ENCODE measurements at regions not wholly inside any gene's neighbourhood (a gene's known extent, or its start where the extent isn't known, plus 50 kb on each side); places are given as distances from the start of the nearest gene placed in this dataset.

- no peak overlapping the region for H3K27ac ChIP-seq (ENCODE audit: extremely low read depth, low read depth, low read length)
- H3K9me3 ChIP-seq (ENCODE audit: control insufficient read depth, insufficient read depth, low read depth, low read length), result no peaks in the 10 kb centered on the region
- H3K4me3 ChIP-seq (ENCODE audit: low read depth, low read length), result no peak overlapping the region
- H3K36me3 ChIP-seq (ENCODE audit: control insufficient read depth in 2 of 2, insufficient read depth in 1 of 2, low read length in 2 of 2), result no peaks in the 10 kb centered on the region
- ChIA-PET POLR2A (no interaction called here), CTCF (no interaction called here)
- no peaks in the 10 kb centered on the region for H3K4me1 ChIP-seq (ENCODE audit: control insufficient read depth, insufficient read depth, low read length)
- TF ChIP-seq ZNF585B (tag by site-specific recombination; IDR thresholded peaks at IDR 0.05) (no peak), ZBTB44 (tag by site-specific recombination; IDR thresholded peaks at IDR 0.05) (no peak), ZNF311 (tag by site-specific recombination; IDR thresholded peaks at IDR 0.05; ENCODE audit: borderline replicate concordance) (no peak), ZNF558 (tag by site-specific recombination; IDR thresholded peaks at IDR 0.05) (no peak), FEZF1 (tag by site-specific recombination; IDR thresholded peaks at IDR 0.05) (no peak), BCL11A (tag by site-specific recombination; IDR thresholded peaks at IDR 0.05; ENCODE audit: low read depth) (no peak), OSR2 (tag by site-specific recombination; IDR thresholded peaks at IDR 0.05) (no peak), ZNF792 (tag by site-specific recombination; IDR thresholded peaks at IDR 0.05) (no peak), MYNN (tag by site-specific recombination; IDR thresholded peaks at IDR 0.05; ENCODE audit: borderline replicate concordance) (no peak), ZNF16 (tag by site-specific recombination; IDR thresholded peaks at IDR 0.05; ENCODE audit: low read depth) (no peak), ZNF548 (tag by site-specific recombination; IDR thresholded peaks at IDR 0.05) (no peak), TRIM28 (IDR thresholded peaks at IDR 0.05; ENCODE audit: borderline replicate concordance, low read length) (no peak), HOXC10 (CRISPR knock-in tag; IDR thresholded peaks at IDR 0.05) (no peak), ELK4 (IDR thresholded peaks at IDR 0.05; ENCODE audit: borderline replicate concordance, low read depth, low read length) (no peak)
These were observed 262.8 kb downstream of the ICOS start for GRCh38 chr2:204199357-204199756.

- CTCF ChIA-PET, result no interaction called here
- Histone ChIP-seq H3K4me3 (ENCODE audit: low read depth, low read length) (no peak overlapping the region), H3K4me1 (ENCODE audit: control insufficient read depth, insufficient read depth, low read length) (no peaks in the 10 kb centered on the region), H3K36me3 (ENCODE audit: control insufficient read depth in 2 of 2, insufficient read depth in 1 of 2, low read length in 2 of 2) (no peaks in the 10 kb centered on the region), H3K27ac (ENCODE audit: extremely low read depth, low read depth, low read length) (no peak overlapping the region), H3K9me3 (ENCODE audit: control insufficient read depth, insufficient read depth, low read depth, low read length) (no peaks in the 10 kb centered on the region)
- no peak for TF ChIP-seq GLIS1 (tag by site-specific recombination; IDR thresholded peaks at IDR 0.05)
- TF ChIP-seq ZNF624 (tag by site-specific recombination; IDR thresholded peaks at IDR 0.05), result no peak
- no peak for TF ChIP-seq ZNF544 (tag by site-specific recombination; IDR thresholded peaks at IDR 0.05)
- no peak for TF ChIP-seq ZNF391 (tag by site-specific recombination; IDR thresholded peaks at IDR 0.05; ENCODE audit: borderline replicate concordance, low read depth)
- TF ChIP-seq ZNF148 (tag by site-specific recombination; IDR thresholded peaks at IDR 0.05; ENCODE audit: borderline replicate concordance), result no peak
- no peak for TF ChIP-seq KLF17 (tag by site-specific recombination; IDR thresholded peaks at IDR 0.05)
- no peak for TF ChIP-seq KLF9 (tag by site-specific recombination; IDR thresholded peaks at IDR 0.05; ENCODE audit: low read depth)
- TF ChIP-seq ZFP3 (tag by site-specific recombination; IDR thresholded peaks at IDR 0.05; ENCODE audit: low read depth), result no peak
- TF ChIP-seq ZNF580 (tag by site-specific recombination; IDR thresholded peaks at IDR 0.05), result no peak
- no peak for TF ChIP-seq WT1 (tag by site-specific recombination; IDR thresholded peaks at IDR 0.05)
- TF ChIP-seq KLF16 (tag by site-specific recombination; IDR thresholded peaks at IDR 0.05), result no peak
- TF ChIP-seq ZNF514 (tag by site-specific recombination; IDR thresholded peaks at IDR 0.05), result no peak
- POLR2A ChIA-PET, result no interaction called here
These were observed 264.9 kb downstream of the ICOS start for GRCh38 chr2:204201507-204201906.

Data from HEK293 (cell line).